ENCODE measurements at regions not wholly inside any gene's neighbourhood (a gene's known extent, or its start where the extent isn't known, plus 50 kb on each side); places are given as distances from the start of the nearest gene placed in this dataset.
"Not testable (repeated sequence)": the region's sequence is repeated elsewhere in the genome, so short reads cannot be mapped to it uniquely, and the experiment has no call there.

DNA sequence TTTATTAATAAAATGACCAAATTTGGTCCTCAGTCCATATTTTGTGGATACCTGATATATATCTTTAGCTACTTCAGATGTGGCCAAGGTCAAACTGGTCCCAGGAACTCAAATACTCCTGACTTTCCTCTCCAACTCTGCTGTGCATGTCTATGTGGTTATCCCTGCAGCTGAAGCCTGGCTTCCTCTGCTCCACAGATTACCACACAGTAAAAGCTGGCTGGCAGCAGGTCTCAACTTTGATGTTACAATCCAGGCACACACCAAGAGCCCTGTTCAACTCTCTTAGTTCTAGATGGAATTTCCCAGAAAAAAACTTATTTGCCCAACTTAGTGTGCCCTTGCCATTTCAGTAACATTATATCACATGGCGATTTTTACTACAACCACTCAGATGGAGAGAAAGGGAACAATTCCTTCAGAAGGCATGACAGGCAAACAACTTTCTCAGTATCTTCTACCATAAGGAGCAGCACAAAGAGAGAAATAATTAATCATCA, 479.5 kb downstream of the PLPP3 start:
- TF ChIP-seq, protein P1, sequence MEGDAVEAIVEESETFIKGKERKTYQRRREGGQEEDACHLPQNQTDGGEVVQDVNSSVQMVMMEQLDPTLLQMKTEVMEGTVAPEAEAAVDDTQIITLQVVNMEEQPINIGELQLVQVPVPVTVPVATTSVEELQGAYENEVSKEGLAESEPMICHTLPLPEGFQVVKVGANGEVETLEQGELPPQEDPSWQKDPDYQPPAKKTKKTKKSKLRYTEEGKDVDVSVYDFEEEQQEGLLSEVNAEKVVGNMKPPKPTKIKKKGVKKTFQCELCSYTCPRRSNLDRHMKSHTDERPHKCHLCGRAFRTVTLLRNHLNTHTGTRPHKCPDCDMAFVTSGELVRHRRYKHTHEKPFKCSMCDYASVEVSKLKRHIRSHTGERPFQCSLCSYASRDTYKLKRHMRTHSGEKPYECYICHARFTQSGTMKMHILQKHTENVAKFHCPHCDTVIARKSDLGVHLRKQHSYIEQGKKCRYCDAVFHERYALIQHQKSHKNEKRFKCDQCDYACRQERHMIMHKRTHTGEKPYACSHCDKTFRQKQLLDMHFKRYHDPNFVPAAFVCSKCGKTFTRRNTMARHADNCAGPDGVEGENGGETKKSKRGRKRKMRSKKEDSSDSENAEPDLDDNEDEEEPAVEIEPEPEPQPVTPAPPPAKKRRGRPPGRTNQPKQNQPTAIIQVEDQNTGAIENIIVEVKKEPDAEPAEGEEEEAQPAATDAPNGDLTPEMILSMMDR (IDR thresholded peaks at IDR 0.05; ENCODE audit: low read depth, low read length, missing control alignments): no peak
- in situ Hi-C loops (cut with HindIII; ENCODE audit: low sequenced_read_pairs): no loop called here
- DNase-seq (ENCODE audit: low read depth): no peak
- no peak overlapping the region for H3K4me3 ChIP-seq (ENCODE audit: low read depth, low read length)

DNA sequence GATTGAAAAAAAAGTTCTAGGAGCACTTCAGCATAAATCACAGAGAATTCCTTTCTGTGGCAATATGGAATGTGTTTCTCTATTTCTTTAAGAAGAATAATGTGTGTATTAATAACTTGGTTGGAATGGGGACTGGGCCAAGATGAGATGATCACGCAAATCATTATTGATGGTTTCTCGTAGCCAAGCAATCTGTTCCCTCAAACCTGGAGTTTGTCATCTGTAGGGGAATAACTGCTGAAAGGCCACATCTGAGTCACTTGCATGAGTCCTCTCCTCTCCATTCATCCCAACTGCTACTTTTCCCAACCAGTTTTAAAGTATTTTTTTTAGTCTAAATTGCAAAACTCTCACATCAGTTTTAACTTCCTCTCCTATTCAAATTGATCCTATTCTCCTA, 480.4 kb downstream of the PLPP3 start:
- H3K4me3 ChIP-seq (ENCODE audit: low read depth, low read length): no peak overlapping the region
- TF ChIP-seq, protein P1 (IDR thresholded peaks at IDR 0.05; ENCODE audit: low read depth, low read length, missing control alignments): no peak
- DNase-seq (ENCODE audit: low read depth): no peak
- in situ Hi-C loops (cut with HindIII; ENCODE audit: low sequenced_read_pairs): no loop called here

DNA sequence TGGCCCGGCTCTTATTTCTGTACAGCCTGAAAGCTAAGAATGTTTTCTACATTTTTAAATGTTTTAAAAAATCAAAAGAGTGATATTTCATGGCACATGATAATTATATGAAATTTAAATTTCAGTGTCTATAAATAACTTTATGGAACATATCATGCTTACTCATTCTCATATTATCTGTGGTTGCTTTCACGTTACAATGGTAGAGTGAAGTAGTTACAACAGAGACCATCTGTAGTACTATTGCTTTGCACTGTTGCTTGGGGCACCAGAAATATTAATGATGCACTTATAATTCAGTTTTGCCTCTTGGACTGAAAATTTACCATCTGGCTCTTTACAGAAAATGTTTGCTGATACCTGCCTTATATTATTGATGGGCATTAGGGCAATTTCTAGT, 481.6 kb downstream of the PLPP3 start:
- no peak overlapping the region for H3K4me3 ChIP-seq (ENCODE audit: low read depth, low read length)
- TF ChIP-seq, protein P1 (IDR thresholded peaks at IDR 0.05; ENCODE audit: low read depth, low read length, missing control alignments): no peak
- no peak for DNase-seq (ENCODE audit: low read depth)
- in situ Hi-C loops (cut with HindIII; ENCODE audit: low sequenced_read_pairs): no loop called here

DNA sequence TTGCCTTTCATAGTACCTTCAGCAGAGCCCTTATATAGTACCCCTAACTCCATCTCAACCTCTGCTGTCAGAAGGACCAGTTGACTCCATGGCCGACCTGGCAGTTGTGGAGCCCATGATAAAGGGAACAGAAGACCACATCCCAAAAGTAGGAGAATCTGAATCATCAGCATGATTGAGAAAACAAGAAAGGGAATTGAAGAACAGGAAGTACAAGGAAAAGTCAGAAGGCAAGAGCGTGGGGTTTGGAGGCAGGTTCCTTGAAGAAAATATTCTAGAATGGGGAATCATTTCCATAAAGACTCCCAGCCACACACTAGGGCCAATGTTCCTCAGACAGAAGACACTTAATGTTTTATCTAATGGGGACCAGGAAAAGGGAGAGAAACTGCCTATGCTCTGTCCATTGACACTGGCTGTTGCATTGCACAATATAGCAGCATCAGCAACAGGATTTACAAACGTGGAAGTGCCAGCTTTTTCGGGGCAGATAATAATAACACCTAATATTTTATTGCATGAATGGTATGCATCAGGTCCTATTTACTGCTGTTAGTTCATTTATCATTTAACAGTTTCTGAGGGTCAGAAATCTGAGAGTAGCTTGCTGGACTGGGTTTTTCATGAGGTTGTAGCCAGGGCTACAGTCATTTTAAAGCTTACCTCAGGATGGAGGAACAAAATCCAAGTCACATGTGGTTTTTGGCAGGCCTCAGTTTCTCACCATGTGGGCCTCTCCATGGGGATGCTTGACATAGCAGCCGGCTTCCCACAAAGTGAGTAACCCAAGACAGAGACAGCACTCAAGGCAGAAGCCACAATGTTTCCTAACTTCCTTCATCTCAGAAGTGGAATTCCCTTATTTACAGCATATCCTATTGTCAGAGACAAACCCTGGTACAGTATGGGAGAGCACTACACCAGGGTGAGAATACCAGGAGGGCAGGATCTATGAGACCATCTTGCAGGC, 483.4 kb downstream of the PLPP3 start:
- TF ChIP-seq, protein P1 (IDR thresholded peaks at IDR 0.05; ENCODE audit: low read depth, low read length, missing control alignments): no peak
- peak; percentile 96 for DNase-seq (ENCODE audit: low read depth)
- no peak overlapping the region for H3K4me3 ChIP-seq (ENCODE audit: low read depth, low read length)
- in situ Hi-C loops (cut with HindIII; ENCODE audit: low sequenced_read_pairs): no loop called here

DNA sequence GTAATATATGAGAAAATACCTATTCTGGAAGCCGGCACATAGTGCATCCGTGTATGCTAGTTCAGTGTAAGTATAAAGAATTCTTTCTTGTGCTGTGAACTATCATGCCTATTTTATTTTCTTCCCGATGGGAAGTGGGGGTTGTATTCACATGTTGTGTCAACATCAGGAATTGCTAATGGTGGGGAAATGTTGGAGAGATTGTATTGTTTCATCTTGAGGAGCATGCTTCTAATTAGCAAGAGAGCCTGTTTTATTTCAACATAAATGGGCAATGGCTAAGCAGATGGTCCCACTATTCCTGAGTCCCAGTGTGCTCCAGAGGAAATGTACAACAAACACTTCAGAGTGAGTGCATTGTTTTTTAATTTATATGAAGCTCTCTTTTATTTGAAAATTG, 485.2 kb downstream of the PLPP3 start:
- TF ChIP-seq, protein P1 (IDR thresholded peaks at IDR 0.05; ENCODE audit: low read depth, low read length, missing control alignments): no peak
- no peak overlapping the region for H3K4me3 ChIP-seq (ENCODE audit: low read depth, low read length)
- in situ Hi-C loops (cut with HindIII; ENCODE audit: low sequenced_read_pairs): no loop called here
- DNase-seq (ENCODE audit: low read depth): no peak

DNA sequence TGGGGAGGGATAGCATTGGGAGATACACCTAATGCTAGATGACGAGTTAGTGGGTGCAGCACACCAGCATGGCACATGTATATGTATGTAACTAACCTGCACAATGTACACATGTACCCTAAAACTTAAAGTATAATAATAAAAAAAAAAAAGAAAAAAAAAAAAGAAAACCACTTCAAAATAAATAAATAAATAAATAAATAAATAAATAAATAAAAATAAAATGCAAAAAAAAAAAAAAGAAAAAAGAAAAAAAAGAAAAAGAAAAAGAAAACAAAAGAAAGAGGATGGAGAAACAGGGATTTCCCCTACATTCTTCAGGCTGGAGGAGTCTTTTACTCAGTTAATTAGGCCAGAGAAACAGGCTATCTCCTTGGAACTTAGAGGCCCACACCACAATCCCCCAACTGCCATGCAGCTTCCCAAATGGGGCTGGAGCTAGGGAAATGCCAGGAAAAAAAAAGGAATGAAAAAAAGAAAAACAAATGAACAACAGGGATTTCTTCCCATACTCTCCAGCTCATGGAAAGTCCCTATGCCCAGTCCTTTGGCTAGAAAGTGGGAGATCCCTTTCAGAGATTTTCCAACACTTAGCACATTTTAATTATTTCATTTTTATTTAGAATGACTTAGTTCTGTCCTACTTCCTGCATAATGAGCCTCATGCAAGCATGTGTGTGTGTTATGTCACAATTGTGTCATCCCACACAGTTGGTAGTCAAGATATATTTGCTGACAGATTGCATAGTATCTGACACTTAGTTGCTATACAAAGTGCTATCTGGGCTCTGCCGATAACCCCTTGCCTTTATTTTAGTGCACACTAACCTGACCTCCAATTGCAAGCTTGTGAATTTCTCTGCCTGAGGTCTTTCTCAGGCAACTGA, 486.4 kb downstream of the PLPP3 start:
- in situ Hi-C loops (cut with HindIII; ENCODE audit: low sequenced_read_pairs): no loop called here
- TF ChIP-seq, protein P1 (IDR thresholded peaks at IDR 0.05; ENCODE audit: low read depth, low read length, missing control alignments): no peak
- no peak for DNase-seq (ENCODE audit: low read depth)
- H3K4me3 ChIP-seq (ENCODE audit: low read depth, low read length): no peak overlapping the region

DNA sequence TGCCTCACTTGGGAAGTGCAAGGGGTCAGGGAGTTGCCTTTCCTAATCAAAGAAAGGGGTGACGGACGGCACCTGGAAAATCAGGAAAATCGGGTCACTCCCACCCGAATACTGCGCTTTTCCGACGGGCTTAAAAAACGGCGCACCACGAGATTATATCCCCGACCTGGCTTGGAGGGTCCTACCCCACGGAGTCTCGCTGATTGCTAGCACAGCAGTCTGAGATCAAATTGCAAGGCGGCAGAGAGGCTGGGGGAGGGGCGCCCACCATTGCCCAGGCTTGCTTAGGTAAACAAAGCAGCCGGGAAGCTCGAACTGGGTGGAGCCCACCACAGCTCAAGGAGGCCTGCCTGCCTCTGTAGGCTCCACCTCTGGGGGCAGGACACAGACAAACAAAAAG, 489.5 kb downstream of the PLPP3 start:
- in situ Hi-C loops (cut with HindIII; ENCODE audit: low sequenced_read_pairs); DNase-seq (ENCODE audit: low read depth); H3K4me3 ChIP-seq (ENCODE audit: low read depth, low read length): not testable (repeated sequence)

Data from astrocyte of the cerebellum (primary cell).